A673 (cell line): ENCODE measurements at regions not wholly inside any gene's neighbourhood (a gene's known extent, or its start where the extent isn't known, plus 50 kb on each side); places are given as distances from the start of the nearest gene placed in this dataset.

Experiments used
- CTCF ChIP-seq: fragments of 300-800, 200-600 bp; sonication (generic); conservative IDR thresholded peaks from 2 replicates; pipeline ENCODE4 v1.5.1; 2017; ENCODE audit warnings: low read depth, mild to moderate bottlenecking, antibody characterized with exemption, low read length, moderate library complexity, mixed read lengths
- EZH2 ChIP-seq: fragments of 200-600 bp; sonication (generic); IDR thresholded peaks from 2 replicates; pipeline ENCODE4 v1.6.1; 2017; ENCODE audit warnings: borderline replicate concordance, low read depth, mild to moderate bottlenecking, mixed read lengths, antibody characterized with exemption, low read length; ENCODE audit not compliant: poor library complexity, severe bottlenecking

- TF ChIP-seq CTCF (no peak), EZH2 (no peak)
These were observed 160.7 kb upstream of the ZNF608 start for GRCh38 chr5:124907098-124907644.
